K562 (cell line): ENCODE measurements at regions not wholly inside any gene's neighbourhood (a gene's known extent, or its start where the extent isn't known, plus 50 kb on each side); places are given as distances from the start of the nearest gene placed in this dataset.

ENCODE experiments used
- ATAC-seq: fragments of 200-7000 bp; cut with Tn5 transposase; 3 replicates; pipeline ENCODE4 v1.9.1; 2020; ENCODE audit warnings: moderate library complexity
- BruUV-seq: library from RNA; stranded (reverse); fragments of 400-500 nt; replicated peaks from 2 replicates; lab custom pipeline; 2021; lab: Mats Ljungman, UMichigan
- CTCF ChIA-PET: fragments of 300-600 bp; formaldehyde crosslinking; extraction: SDS; loops from one replicate; lab custom pipeline; 2021; ENCODE audit warnings: low intra/inter-chr PET ratio; lab: Yijun Ruan, JAX
- POLR2A ChIA-PET: fragments of 300-600, 350-650 bp; sonication (Branson Sonifier 250); formaldehyde crosslinking; extraction: SDS; loops from one replicate; lab custom pipeline; 2021; ENCODE audit warnings: antibody characterized with exemption, inconsistent platforms; lab: Yijun Ruan, JAX
- DNase-seq, 4 experiments: peaks; one replicate each; pipeline versions ENCODE4 v3.0.0 to v3.0.0-alpha.2; 2011 to 2018; ENCODE audit warnings: low spot score in 3 of 4, mixed read lengths in 3 of 4; ENCODE audit errors: extremely low read depth in 1 of 4
- FAIRE-seq: peaks from 2 replicates; lab custom pipeline; 2011; peaks lifted over from hg19 to GRCh38; lab: Jason Lieb, UNC
- H2AFZ ChIP-seq: 2 replicates; pipeline ENCODE4 v1.6.0; 2011; ENCODE audit warnings: low read depth, low read length, control low read depth, inconsistent platforms
- H3K27ac ChIP-seq: fragments of 200-600 bp; 3 replicates; pipeline ENCODE4 v1.8.0; 2011; ENCODE audit warnings: low read depth, mild to moderate bottlenecking, control low read depth, inconsistent platforms, low read length, moderate library complexity, mixed read lengths; ENCODE audit errors: extremely low read depth
- H3K27me3 ChIP-seq, 2 experiments: fragments of 300-600 bp in 1 of 2; 2 replicates in 1 of 2; 3 replicates in 1 of 2; pipeline versions ENCODE4 v1.6.0 to v1.8.0; 2011; ENCODE audit warnings: inconsistent platforms in 2 of 2, low read length in 2 of 2, mild to moderate bottlenecking in 1 of 2, mixed read lengths in 1 of 2, moderate library complexity in 1 of 2; ENCODE audit not compliant: control insufficient read depth in 2 of 2, insufficient read depth in 2 of 2
- H3K36me3 ChIP-seq: fragments of 300-600 bp; 3 replicates; pipeline ENCODE4 v1.8.0; 2011; ENCODE audit warnings: mild to moderate bottlenecking, low read length, inconsistent platforms; ENCODE audit not compliant: control insufficient read depth, insufficient read depth
- H3K4me1 ChIP-seq, 2 experiments: fragments of 200-600 bp in 1 of 2; replicated peaks in 1 of 2; 2 replicates in 1 of 2; 3 replicates in 1 of 2; pipeline versions ENCODE4 v1.5.1 to v1.8.0; 2011; ENCODE audit warnings: inconsistent platforms in 2 of 2, low read length in 2 of 2, mild to moderate bottlenecking in 1 of 2, mixed read lengths in 1 of 2, moderate library complexity in 1 of 2; ENCODE audit not compliant: control insufficient read depth in 2 of 2, insufficient read depth in 2 of 2
- H3K4me2 ChIP-seq: 2 replicates; pipeline ENCODE4 v1.6.1; 2011; ENCODE audit warnings: low read length, control low read depth, inconsistent platforms, mixed read lengths; ENCODE audit not compliant: insufficient read depth
- H3K4me3 ChIP-seq: fragments of 200-600 bp; sonication (generic), shearing (Covaris generic); 2 replicates; pipeline ENCODE4 v1.5.1; 2016; ENCODE audit warnings: control low read depth, inconsistent platforms
- H3K79me2 ChIP-seq: fragments of 200-600 bp; 3 replicates; pipeline ENCODE4 v1.8.0; 2011; ENCODE audit warnings: low read length, inconsistent platforms; ENCODE audit not compliant: control insufficient read depth, insufficient read depth
- H3K9ac ChIP-seq, 2 experiments: 2 replicates each; pipeline versions ENCODE4 v1.6.0 to v1.6.1; 2011; ENCODE audit warnings: low read depth in 2 of 2, low read length in 2 of 2, control low read depth in 1 of 2, inconsistent platforms in 1 of 2, mild to moderate bottlenecking in 1 of 2, mixed read lengths in 1 of 2; ENCODE audit not compliant: insufficient read depth in 1 of 2
- H3K9me1 ChIP-seq: one replicate; pipeline ENCODE4 v1.6.0; 2011; ENCODE audit warnings: inconsistent platforms, mild to moderate bottlenecking, low read length, moderate library complexity; ENCODE audit not compliant: control insufficient read depth, insufficient read depth
- H3K9me3 ChIP-seq: replicated peaks from 2 replicates; pipeline ENCODE4 v1.5.1; 2011; ENCODE audit warnings: low read depth, low read length, inconsistent platforms; ENCODE audit not compliant: control insufficient read depth, insufficient read depth
- H4K20me1 ChIP-seq: replicated peaks from 2 replicates; pipeline ENCODE4 v1.6.1; 2011; ENCODE audit warnings: low read length, inconsistent platforms, mixed read lengths; ENCODE audit not compliant: control insufficient read depth, insufficient read depth
- ATF4 ChIP-seq: fragments of 450-650 bp; formaldehyde crosslinking; IDR thresholded peaks from 2 replicates; pipeline ENCODE4 v1.4.0; 2022; ENCODE audit warnings: mild to moderate bottlenecking, moderate library complexity
- BCOR ChIP-seq: fragments of 450-650 bp; IDR thresholded peaks from 2 replicates; pipeline ENCODE4 v1.6.1; 2016
- BHLHE40 ChIP-seq: IDR thresholded peaks from 2 replicates; pipeline ENCODE4 v1.6.1; 2011; ENCODE audit warnings: low read length, improper control_type of control experiment
- CBFA2T3 ChIP-seq: fragments of 450-650 bp; IDR thresholded peaks from 2 replicates; pipeline ENCODE4 v1.6.1; 2017
- CBX1 ChIP-seq: sonication (generic); IDR thresholded peaks from 2 replicates; pipeline ENCODE4 v1.6.1; 2016; ENCODE audit warnings: antibody characterized with exemption, low read depth, mild to moderate bottlenecking
- CBX8 ChIP-seq: fragments of 200-600 bp; sonication (generic); IDR thresholded peaks from 2 replicates; pipeline ENCODE4 v1.6.1; 2012; ENCODE audit warnings: borderline replicate concordance, mixed run types, low read depth, mild to moderate bottlenecking, moderate library complexity, mixed read lengths, low read length, control low read depth, inconsistent platforms; ENCODE audit not compliant: poor library complexity, severe bottlenecking; ENCODE audit errors: extremely low read depth
- CEBPG ChIP-seq, 3 experiments: fragments of 200-800 bp in 1 of 3; sonication (Bioruptor generic) in 1 of 3; sonication (generic) in 1 of 3; formaldehyde crosslinking in 1 of 3; IDR thresholded peaks in 2 of 3; conservative IDR thresholded peaks in 1 of 3; 2 replicates each; pipeline versions ENCODE4 v1.6.1 to v1.8.0; 2016 to 2022; ENCODE audit warnings: missing compliant biosample characterization in 2 of 3, missing genetic modification characterization in 2 of 3, mild to moderate bottlenecking in 1 of 3, missing genetic modification reagents in 1 of 3
- ETV5 ChIP-seq: sonication (generic); formaldehyde crosslinking; IDR thresholded peaks from 2 replicates; pipeline ENCODE4 v1.4.0; 2020; ENCODE audit warnings: low read depth, mild to moderate bottlenecking, missing genetic modification reagents
- HBP1 ChIP-seq: fragments of 450-650 bp; formaldehyde crosslinking; IDR thresholded peaks from 2 replicates; pipeline ENCODE4 v1.4.0; 2022; ENCODE audit warnings: missing genetic modification characterization
- NCOR1 ChIP-seq: fragments of 450-650 bp; IDR thresholded peaks from 2 replicates; pipeline ENCODE4 v1.6.1; 2016; ENCODE audit warnings: mild to moderate bottlenecking, moderate library complexity
- RBM25 ChIP-seq: fragments of 200-400 bp; formaldehyde crosslinking; IDR thresholded peaks from 2 replicates; pipeline ENCODE4 v1.6.1; 2018; ENCODE audit warnings: low read length, low read depth, moderate library complexity; ENCODE audit not compliant: severe bottlenecking
- RNF219 ChIP-seq: fragments of 250-450 bp; sonication (Bioruptor Pico); IDR thresholded peaks from 2 replicates; pipeline ENCODE4 v1.5.0; 2022; ENCODE audit warnings: mild to moderate bottlenecking
- WHSC1 ChIP-seq: IDR thresholded peaks from one replicate; pipeline ENCODE4 v1.6.1; 2012; ENCODE audit warnings: low read length, control low read depth, inconsistent platforms
- YY1 ChIP-seq, 3 experiments: IDR thresholded peaks; 2 replicates each; pipeline ENCODE4 v1.6.1; 2011; ENCODE audit warnings: low read length in 2 of 3, mild to moderate bottlenecking in 2 of 3, moderate library complexity in 2 of 3, borderline replicate concordance in 1 of 3, control low read depth in 1 of 3, low read depth in 1 of 3; ENCODE audit not compliant: insufficient read depth in 3 of 3, insufficient replicate concordance in 2 of 3, control insufficient read depth in 1 of 3, insufficient read length in 1 of 3; ENCODE audit errors: extremely low read depth in 1 of 3
- ZNF395 ChIP-seq: fragments of 200-800 bp; sonication (Bioruptor generic); IDR thresholded peaks from 2 replicates; pipeline ENCODE4 v1.6.1; 2017; ENCODE audit warnings: missing genetic modification characterization, missing compliant biosample characterization
- WGBS: fragments of 100-300 bp; shearing (Covaris generic); methylation state at CpG from one replicate; pipeline ENCODE4 v1.1.6; 2016; ENCODE audit warnings: low coverage, mixed read lengths; ENCODE audit not compliant: insufficient coverage; ENCODE audit errors: missing lambda C conversion rate; 5-methylcytosine and 5-hydroxymethylcytosine counted together
- in situ Hi-C: fragments of 300-500 bp; cut with MboI; formaldehyde crosslinking; loops from 4 replicates; pipeline ENCODE4 v1.15.0; 2018; ENCODE audit warnings: inconsistent platforms, mixed read lengths
- intact Hi-C: fragments of 100-400 bp; cut with micrococcal nuclease; formaldehyde crosslinking; loops from 2 replicates; pipeline ENCODE4 v1.14.2; 2022

GRCh38 chr6:27174958-27175357 lies 72.5 kb upstream of the PRSS16 start:
- ATAC-seq = peak; percentile 73
- 3% methylated on average over 6 of the region's 6 CpGs for WGBS
- H3K36me3 ChIP-seq = no peaks in the 10 kb centered on the region
- H3K9me1 ChIP-seq = no peaks in the 10 kb centered on the region
- H3K9me3 ChIP-seq = peaks cover 8% of the 10 kb centered on the region
- H3K4me2 ChIP-seq = peak overlapping the region; percentile 43
- H3K27ac ChIP-seq = peak overlapping the region; percentile 56
- H2AFZ ChIP-seq = peak overlapping the region; percentile 71
- no peak overlapping the region for H3K4me3 ChIP-seq
- H3K4me1 ChIP-seq = peaks cover 20 to 32% of the 10 kb centered on the region in 2 experiments; a peak in 4 of 5 replicates
- H4K20me1 ChIP-seq = no peaks in the 10 kb centered on the region
- H3K79me2 ChIP-seq = no peaks in the 10 kb centered on the region
- intact Hi-C loops (loop anchor here (5.0 kb wide), 1 partner anchor 37 kb away; no protein-coding TSS in a partner anchor), in situ Hi-C loops (loop anchor here (5.0 kb wide), 1 partner anchor 512 kb away; no protein-coding TSS in a partner anchor)
- ChIA-PET CTCF (no interaction called here), POLR2A (interaction anchor here (0.6 to 1.6 kb wide), 6 partner anchors 28 to 720 kb away, joined by 3 to 7 read pairs (median 4); a partner anchor contains a TSS)
- H3K27me3 ChIP-seq = no peaks in the 10 kb centered on the region
- 0 out of 4 replicates have a peak overlapping the region, but pooled peaks of 1 of the 2 experiments have one; percentile 14 for H3K9ac ChIP-seq
- no TSS peak for BruUV-seq
- FAIRE-seq = peak; percentile 88
- DNase-seq = peak; percentile 59 to 89 (median 68)
- peak; percentile 9 to 91 (median 40) for TF ChIP-seq YY1 (IDR thresholded peaks at IDR 0.05; ENCODE audit: borderline replicate concordance in 1 of 3, control insufficient read depth in 1 of 3, extremely low read depth in 1 of 3, insufficient read depth in 3 of 3, insufficient read length in 1 of 3, insufficient replicate concordance in 2 of 3, low read depth in 1 of 3, low read length in 2 of 3)
- no peak for TF ChIP-seq WHSC1
- TF ChIP-seq BCOR = no peak
- TF ChIP-seq RNF219 = no peak
- TF ChIP-seq ZNF395 (CRISPR knock-in tag) = no peak
- no peak for TF ChIP-seq CBX1
- TF ChIP-seq ETV5 (CRISPR knock-in tag) = no peak
- TF ChIP-seq CBFA2T3 = peak; percentile 85
- TF ChIP-seq RBM25 = no peak
- no peak for TF ChIP-seq CEBPG (CRISPR knock-in tag; IDR thresholded peaks at IDR 0.05)
- TF ChIP-seq CEBPG (tag; conservative IDR thresholded peaks at IDR 0.05 in 1 of 2, IDR thresholded peaks at IDR 0.05 in 1 of 2) = no peak
- TF ChIP-seq NCOR1 = peak; percentile 48; the same call in 1 of the 2 replicates
- TF ChIP-seq ATF4 (CRISPR knock-in tag) = no peak
- no peak for TF ChIP-seq HBP1 (CRISPR knock-in tag)
- no peak for TF ChIP-seq CBX8
- TF ChIP-seq BHLHE40 = peak; percentile 17; the same call in 1 of the 2 replicates
